ENCODE measurements at regions not wholly inside any gene's neighbourhood (a gene's known extent, or its start where the extent isn't known, plus 50 kb on each side); places are given as distances from the start of the nearest gene placed in this dataset.

DNA sequence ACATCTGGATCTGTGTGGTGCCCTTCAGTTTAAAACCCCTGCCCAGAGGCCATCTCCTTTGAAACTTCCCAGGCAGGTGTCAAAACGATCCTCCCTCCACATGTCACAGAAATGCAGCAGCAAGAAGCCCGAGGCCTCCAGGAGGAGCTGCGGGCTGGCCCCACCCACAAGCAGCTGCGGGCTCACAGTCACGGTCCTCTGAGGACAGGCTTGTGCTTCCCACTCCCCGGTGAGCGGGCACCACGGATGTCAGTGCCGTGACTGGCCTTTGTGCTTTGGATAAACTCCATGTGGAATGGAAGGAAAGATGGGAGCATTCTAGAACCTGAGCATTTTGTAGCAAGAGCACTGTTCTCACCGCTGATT is 65.8 kb downstream of the SIK1 start:
- TF ChIP-seq, protein P1, sequence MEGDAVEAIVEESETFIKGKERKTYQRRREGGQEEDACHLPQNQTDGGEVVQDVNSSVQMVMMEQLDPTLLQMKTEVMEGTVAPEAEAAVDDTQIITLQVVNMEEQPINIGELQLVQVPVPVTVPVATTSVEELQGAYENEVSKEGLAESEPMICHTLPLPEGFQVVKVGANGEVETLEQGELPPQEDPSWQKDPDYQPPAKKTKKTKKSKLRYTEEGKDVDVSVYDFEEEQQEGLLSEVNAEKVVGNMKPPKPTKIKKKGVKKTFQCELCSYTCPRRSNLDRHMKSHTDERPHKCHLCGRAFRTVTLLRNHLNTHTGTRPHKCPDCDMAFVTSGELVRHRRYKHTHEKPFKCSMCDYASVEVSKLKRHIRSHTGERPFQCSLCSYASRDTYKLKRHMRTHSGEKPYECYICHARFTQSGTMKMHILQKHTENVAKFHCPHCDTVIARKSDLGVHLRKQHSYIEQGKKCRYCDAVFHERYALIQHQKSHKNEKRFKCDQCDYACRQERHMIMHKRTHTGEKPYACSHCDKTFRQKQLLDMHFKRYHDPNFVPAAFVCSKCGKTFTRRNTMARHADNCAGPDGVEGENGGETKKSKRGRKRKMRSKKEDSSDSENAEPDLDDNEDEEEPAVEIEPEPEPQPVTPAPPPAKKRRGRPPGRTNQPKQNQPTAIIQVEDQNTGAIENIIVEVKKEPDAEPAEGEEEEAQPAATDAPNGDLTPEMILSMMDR (conservative IDR thresholded peaks at IDR 0.05): no peak
- Mint-ChIP-seq H3K4me1 (peaks cover 30% of the 10 kb centered on the region), H3K27me3 (ENCODE audit: low read depth) (no peaks in the 10 kb centered on the region), H3K9me3 (no peaks in the 10 kb centered on the region), H3K27ac (ENCODE audit: unreplicated experiment) (no peak overlapping the region), H3K36me3 (ENCODE audit: low read depth) (no peaks in the 10 kb centered on the region), H3K4me3 (no peak overlapping the region)
- DNase-seq (ENCODE audit: low read depth, low spot score): no peak

DNA sequence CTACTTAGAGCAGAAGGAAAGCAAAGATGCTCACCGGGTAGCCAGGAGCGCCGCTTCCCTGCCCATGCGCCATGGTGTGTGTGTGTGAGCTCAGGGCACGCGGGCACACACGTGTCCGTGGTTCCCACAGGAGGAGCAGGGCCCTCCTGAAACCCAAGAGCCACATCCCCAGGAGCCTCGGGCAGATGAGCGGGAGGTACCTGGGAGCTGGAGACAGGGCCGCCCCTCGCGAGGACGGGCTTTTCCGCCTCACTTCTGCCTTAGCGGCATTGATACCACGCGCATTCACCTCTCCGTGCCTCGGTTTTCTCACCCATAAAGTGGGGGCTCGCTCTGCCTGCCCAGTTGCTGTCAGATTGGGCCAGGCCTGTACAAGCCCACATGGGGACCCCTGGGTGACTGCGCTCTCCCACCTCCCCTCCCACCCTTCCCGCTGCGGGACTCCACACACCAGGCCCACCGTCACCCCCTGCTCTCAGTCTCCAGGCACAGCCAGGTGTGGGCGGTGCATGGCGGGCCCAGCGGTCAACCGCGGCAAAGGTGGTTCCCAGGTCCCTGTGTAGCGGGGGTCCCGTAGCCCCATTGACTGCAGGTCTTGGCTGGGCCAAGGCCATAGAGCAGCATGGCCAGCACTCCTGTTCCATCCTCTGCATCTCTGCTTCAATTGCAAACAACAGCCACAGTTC is 66.3 kb downstream of the SIK1 start:
- no peak for DNase-seq (ENCODE audit: low read depth, low spot score)
- Mint-ChIP-seq H3K27ac (ENCODE audit: unreplicated experiment) (no peak overlapping the region), H3K9me3 (no peaks in the 10 kb centered on the region), H3K4me3 (no peak overlapping the region), H3K4me1 (peaks cover 25% of the 10 kb centered on the region), H3K36me3 (ENCODE audit: low read depth) (no peaks in the 10 kb centered on the region), H3K27me3 (ENCODE audit: low read depth) (no peaks in the 10 kb centered on the region)
- TF ChIP-seq, protein P1 (conservative IDR thresholded peaks at IDR 0.05): no peak

DNA sequence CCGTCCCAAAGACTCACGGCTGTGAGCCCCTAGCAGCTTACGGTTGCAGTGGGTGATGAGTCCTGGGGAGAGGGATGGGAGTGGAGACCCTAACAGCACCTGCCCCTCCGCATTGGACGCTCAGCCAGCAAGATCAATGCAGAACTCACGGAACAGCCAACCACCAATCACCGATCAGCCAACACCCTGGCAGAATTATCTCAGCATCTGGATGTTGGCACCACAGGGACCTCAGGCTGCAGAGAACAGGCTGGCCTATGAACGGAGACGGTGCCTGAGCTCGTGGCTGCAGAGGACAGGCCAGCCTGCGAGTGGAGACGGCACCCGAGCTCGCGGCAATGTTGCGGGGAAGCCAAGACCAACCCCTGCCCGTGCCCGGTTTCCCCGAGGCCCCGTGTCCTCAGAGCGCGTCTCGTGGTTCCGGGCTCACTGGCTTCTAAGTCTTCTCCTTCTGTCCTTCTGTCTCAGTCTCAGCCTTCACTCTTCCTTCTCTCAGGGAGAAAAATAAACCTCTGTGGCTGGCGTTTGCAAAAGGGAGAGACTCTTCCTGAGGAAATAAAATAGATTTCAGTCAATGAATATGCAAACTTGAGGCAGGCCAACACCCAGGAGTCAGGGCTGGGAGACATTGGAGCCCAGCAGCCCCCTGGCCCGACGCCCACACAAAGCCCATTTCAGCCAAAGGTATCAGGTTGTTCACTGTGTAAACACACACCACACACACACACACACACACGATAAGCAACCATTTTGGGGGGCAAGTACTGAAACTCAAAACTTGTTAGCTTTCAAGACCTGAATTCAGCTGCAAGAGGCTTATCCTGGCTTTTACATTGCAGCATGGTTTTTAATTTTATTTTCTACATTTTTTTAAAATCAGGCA is 67.8 kb downstream of the SIK1 start:
- peaks cover 22% of the 10 kb centered on the region for H3K4me1 Mint-ChIP-seq
- H3K4me3 Mint-ChIP-seq: no peak overlapping the region
- H3K9me3 Mint-ChIP-seq: no peaks in the 10 kb centered on the region
- no peak overlapping the region for H3K27ac Mint-ChIP-seq (ENCODE audit: unreplicated experiment)
- DNase-seq (ENCODE audit: low read depth, low spot score): no peak
- no peaks in the 10 kb centered on the region for H3K27me3 Mint-ChIP-seq (ENCODE audit: low read depth)
- TF ChIP-seq, protein P1 (conservative IDR thresholded peaks at IDR 0.05): no peak
- H3K36me3 Mint-ChIP-seq (ENCODE audit: low read depth): no peaks in the 10 kb centered on the region

DNA sequence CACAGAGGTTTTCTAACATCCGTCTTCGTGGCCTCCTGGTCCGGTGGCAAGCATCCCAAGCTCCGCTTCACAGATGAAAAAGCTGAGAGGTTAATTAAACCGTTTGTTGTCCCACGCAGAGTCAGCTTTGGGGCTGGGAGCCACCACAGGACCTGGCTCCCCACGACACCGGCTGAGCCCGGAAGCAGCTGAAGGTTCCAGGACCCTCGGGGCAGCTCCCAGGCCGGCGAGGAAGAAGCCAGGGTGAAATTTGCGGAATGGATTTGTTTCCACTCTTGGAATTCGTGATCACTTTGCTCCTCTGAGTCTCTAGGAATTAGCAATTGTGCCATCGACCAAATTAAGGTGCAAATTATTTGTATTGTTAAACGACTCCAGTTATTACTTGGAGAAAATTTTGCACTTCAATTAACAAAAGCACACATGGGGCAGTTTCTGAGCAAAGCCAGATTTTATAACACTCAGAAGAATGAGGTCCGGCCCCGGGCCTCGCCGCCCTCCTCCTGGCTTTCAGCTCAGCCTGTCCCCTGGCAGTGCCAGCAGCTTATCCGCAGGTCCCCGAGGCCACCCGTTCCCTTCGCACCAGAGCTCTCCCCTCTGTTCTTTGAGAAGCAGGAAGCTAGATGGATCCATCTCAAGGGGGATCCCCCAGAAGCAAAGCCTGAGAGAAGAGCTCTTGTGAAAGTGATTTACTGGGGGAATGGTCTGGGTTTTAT is 69.1 kb downstream of the SIK1 start:
- Mint-ChIP-seq H3K27ac (ENCODE audit: unreplicated experiment) (no peak overlapping the region), H3K27me3 (ENCODE audit: low read depth) (no peaks in the 10 kb centered on the region), H3K36me3 (ENCODE audit: low read depth) (no peaks in the 10 kb centered on the region), H3K4me3 (no peak overlapping the region), H3K4me1 (peaks cover 24% of the 10 kb centered on the region), H3K9me3 (no peaks in the 10 kb centered on the region)
- DNase-seq (ENCODE audit: low read depth, low spot score): no peak
- TF ChIP-seq, protein P1 (conservative IDR thresholded peaks at IDR 0.05): no peak

DNA sequence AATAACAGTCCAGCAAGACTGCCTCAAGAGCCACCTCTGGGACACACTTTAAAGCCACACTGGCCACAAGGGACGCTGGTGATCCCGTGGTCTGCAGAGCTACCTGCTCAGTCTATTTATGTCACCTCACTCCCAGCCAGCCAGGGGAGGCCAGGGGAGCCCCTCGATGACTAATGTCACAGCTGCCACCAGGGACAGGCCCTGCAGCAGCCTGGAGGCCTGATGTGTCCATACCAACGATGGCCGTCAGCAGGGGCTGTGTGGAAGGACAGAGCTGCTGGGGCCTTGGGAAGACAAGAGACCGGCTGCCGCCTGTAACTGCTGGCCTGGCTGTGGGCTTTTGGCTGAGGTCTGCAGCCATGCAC is 71.0 kb downstream of the SIK1 start:
- no peaks in the 10 kb centered on the region for H3K36me3 Mint-ChIP-seq (ENCODE audit: low read depth)
- H3K4me3 Mint-ChIP-seq: no peak overlapping the region
- no peak for DNase-seq (ENCODE audit: low read depth, low spot score)
- no peaks in the 10 kb centered on the region for H3K27me3 Mint-ChIP-seq (ENCODE audit: low read depth)
- no peak overlapping the region for H3K27ac Mint-ChIP-seq (ENCODE audit: unreplicated experiment)
- TF ChIP-seq, protein P1 (conservative IDR thresholded peaks at IDR 0.05): no peak
- no peaks in the 10 kb centered on the region for H3K9me3 Mint-ChIP-seq
- H3K4me1 Mint-ChIP-seq: peaks cover 6% of the 10 kb centered on the region

All from neural crest cell (in vitro differentiated cells).